K562 (cell line): ENCODE measurements at regions not wholly inside any gene's neighbourhood (a gene's known extent, or its start where the extent isn't known, plus 50 kb on each side); places are given as distances from the start of the nearest gene placed in this dataset.
A peak's percentile ranks its signal among the peaks of the same experiment; 100 is the strongest.
"Not testable (repeated sequence)": the region's sequence is repeated elsewhere in the genome, so short reads cannot be mapped to it uniquely, and the experiment has no call there.

Experiments
- ATAC-seq: fragments of 200-7000 bp; cut with Tn5 transposase; 3 replicates; pipeline ENCODE4 v1.9.1; 2020; ENCODE audit warnings: moderate library complexity
- BruUV-seq: library from RNA; stranded (reverse); fragments of 400-500 nt; replicated peaks from 2 replicates; lab custom pipeline; 2021; lab: Mats Ljungman, UMichigan
- CTCF ChIA-PET: fragments of 300-600 bp; formaldehyde crosslinking; extraction: SDS; loops from one replicate; lab custom pipeline; 2021; ENCODE audit warnings: low intra/inter-chr PET ratio; lab: Yijun Ruan, JAX
- POLR2A ChIA-PET: fragments of 300-600, 350-650 bp; sonication (Branson Sonifier 250); formaldehyde crosslinking; extraction: SDS; loops from one replicate; lab custom pipeline; 2021; ENCODE audit warnings: antibody characterized with exemption, inconsistent platforms; lab: Yijun Ruan, JAX
- DNase-seq, 4 experiments: peaks; one replicate each; pipeline versions ENCODE4 v3.0.0 to v3.0.0-alpha.2; 2011 to 2018; ENCODE audit warnings: low spot score in 3 of 4, mixed read lengths in 3 of 4; ENCODE audit errors: extremely low read depth in 1 of 4
- FAIRE-seq: peaks from 2 replicates; lab custom pipeline; 2011; peaks lifted over from hg19 to GRCh38; lab: Jason Lieb, UNC
- H2AFZ ChIP-seq: 2 replicates; pipeline ENCODE4 v1.6.0; 2011; ENCODE audit warnings: low read depth, low read length, control low read depth, inconsistent platforms
- H3K27ac ChIP-seq: fragments of 200-600 bp; 3 replicates; pipeline ENCODE4 v1.8.0; 2011; ENCODE audit warnings: low read depth, mild to moderate bottlenecking, control low read depth, inconsistent platforms, low read length, moderate library complexity, mixed read lengths; ENCODE audit errors: extremely low read depth
- H3K27me3 ChIP-seq, 2 experiments: fragments of 300-600 bp in 1 of 2; 2 replicates in 1 of 2; 3 replicates in 1 of 2; pipeline versions ENCODE4 v1.6.0 to v1.8.0; 2011; ENCODE audit warnings: inconsistent platforms in 2 of 2, low read length in 2 of 2, mild to moderate bottlenecking in 1 of 2, mixed read lengths in 1 of 2, moderate library complexity in 1 of 2; ENCODE audit not compliant: control insufficient read depth in 2 of 2, insufficient read depth in 2 of 2
- H3K36me3 ChIP-seq: fragments of 300-600 bp; 3 replicates; pipeline ENCODE4 v1.8.0; 2011; ENCODE audit warnings: mild to moderate bottlenecking, low read length, inconsistent platforms; ENCODE audit not compliant: control insufficient read depth, insufficient read depth
- H3K4me1 ChIP-seq, 2 experiments: fragments of 200-600 bp in 1 of 2; replicated peaks in 1 of 2; 2 replicates in 1 of 2; 3 replicates in 1 of 2; pipeline versions ENCODE4 v1.5.1 to v1.8.0; 2011; ENCODE audit warnings: inconsistent platforms in 2 of 2, low read length in 2 of 2, mild to moderate bottlenecking in 1 of 2, mixed read lengths in 1 of 2, moderate library complexity in 1 of 2; ENCODE audit not compliant: control insufficient read depth in 2 of 2, insufficient read depth in 2 of 2
- H3K4me2 ChIP-seq: 2 replicates; pipeline ENCODE4 v1.6.1; 2011; ENCODE audit warnings: low read length, control low read depth, inconsistent platforms, mixed read lengths; ENCODE audit not compliant: insufficient read depth
- H3K4me3 ChIP-seq: fragments of 200-600 bp; sonication (generic), shearing (Covaris generic); 2 replicates; pipeline ENCODE4 v1.5.1; 2016; ENCODE audit warnings: control low read depth, inconsistent platforms
- H3K79me2 ChIP-seq: fragments of 200-600 bp; 3 replicates; pipeline ENCODE4 v1.8.0; 2011; ENCODE audit warnings: low read length, inconsistent platforms; ENCODE audit not compliant: control insufficient read depth, insufficient read depth
- H3K9ac ChIP-seq, 2 experiments: 2 replicates each; pipeline versions ENCODE4 v1.6.0 to v1.6.1; 2011; ENCODE audit warnings: low read depth in 2 of 2, low read length in 2 of 2, control low read depth in 1 of 2, inconsistent platforms in 1 of 2, mild to moderate bottlenecking in 1 of 2, mixed read lengths in 1 of 2; ENCODE audit not compliant: insufficient read depth in 1 of 2
- H3K9me1 ChIP-seq: one replicate; pipeline ENCODE4 v1.6.0; 2011; ENCODE audit warnings: inconsistent platforms, mild to moderate bottlenecking, low read length, moderate library complexity; ENCODE audit not compliant: control insufficient read depth, insufficient read depth
- H3K9me3 ChIP-seq: replicated peaks from 2 replicates; pipeline ENCODE4 v1.5.1; 2011; ENCODE audit warnings: low read depth, low read length, inconsistent platforms; ENCODE audit not compliant: control insufficient read depth, insufficient read depth
- H4K20me1 ChIP-seq: replicated peaks from 2 replicates; pipeline ENCODE4 v1.6.1; 2011; ENCODE audit warnings: low read length, inconsistent platforms, mixed read lengths; ENCODE audit not compliant: control insufficient read depth, insufficient read depth
- CBX5 ChIP-seq: IDR thresholded peaks from 2 replicates; pipeline ENCODE4 v1.6.1; 2014; ENCODE audit warnings: low read depth, borderline replicate concordance
- ZFP36 ChIP-seq: fragments of 150-350 bp; IDR thresholded peaks from 2 replicates; pipeline ENCODE4 v1.6.1; 2018; ENCODE audit warnings: low read length, low read depth; ENCODE audit not compliant: partially characterized antibody
- ZNF121 ChIP-seq: sonication (generic); formaldehyde crosslinking; conservative IDR thresholded peaks from 2 replicates; pipeline ENCODE4 v1.8.0; 2022; ENCODE audit warnings: missing genetic modification reagents
- WGBS: fragments of 100-300 bp; shearing (Covaris generic); methylation state at CpG from one replicate; pipeline ENCODE4 v1.1.6; 2016; ENCODE audit warnings: low coverage, mixed read lengths; ENCODE audit not compliant: insufficient coverage; ENCODE audit errors: missing lambda C conversion rate; 5-methylcytosine and 5-hydroxymethylcytosine counted together
- in situ Hi-C: fragments of 300-500 bp; cut with MboI; formaldehyde crosslinking; loops from 4 replicates; pipeline ENCODE4 v1.15.0; 2018; ENCODE audit warnings: inconsistent platforms, mixed read lengths
- intact Hi-C: fragments of 100-400 bp; cut with micrococcal nuclease; formaldehyde crosslinking; loops from 2 replicates; pipeline ENCODE4 v1.14.2; 2022

DNA sequence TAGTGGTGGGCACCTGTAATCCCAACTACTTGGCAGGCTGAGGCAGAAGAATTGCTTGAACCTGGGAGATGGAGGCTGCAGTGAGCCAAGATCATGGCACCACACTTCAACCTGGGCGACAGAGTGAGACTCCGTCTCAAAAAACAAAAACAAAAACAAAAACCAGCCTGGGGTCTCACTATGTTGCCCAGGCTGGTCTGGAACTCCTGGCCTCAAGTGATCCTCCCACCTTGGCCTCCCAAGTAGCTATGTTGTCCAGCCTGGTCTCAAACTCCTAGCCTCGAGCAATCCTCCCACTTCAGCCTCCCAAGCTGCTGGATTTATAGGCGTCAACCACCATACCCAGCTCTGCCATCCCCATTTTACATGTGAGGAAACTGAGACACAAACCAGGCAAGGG is 64.9 kb downstream of the PTPRS start:
- TF ChIP-seq ZNF121 (CRISPR knock-in tag) = peak; percentile 51; the same call in 1 of the 2 replicates
- in situ Hi-C loops, H3K27ac ChIP-seq, CTCF ChIA-PET, ATAC-seq, H3K9me3 ChIP-seq, H3K79me2 ChIP-seq, H3K9me1 ChIP-seq, H3K9ac ChIP-seq, FAIRE-seq, H3K27me3 ChIP-seq, H4K20me1 ChIP-seq, DNase-seq, BruUV-seq, H3K4me3 ChIP-seq, H2AFZ ChIP-seq, H3K4me1 ChIP-seq, H3K4me2 ChIP-seq, POLR2A ChIA-PET, intact Hi-C loops: not testable (repeated sequence)
- 77% methylated on average over 4 of the region's 4 CpGs for WGBS
- peaks cover 24% of the 10 kb centered on the region; the same call in 2 of the 3 replicates for H3K36me3 ChIP-seq

DNA sequence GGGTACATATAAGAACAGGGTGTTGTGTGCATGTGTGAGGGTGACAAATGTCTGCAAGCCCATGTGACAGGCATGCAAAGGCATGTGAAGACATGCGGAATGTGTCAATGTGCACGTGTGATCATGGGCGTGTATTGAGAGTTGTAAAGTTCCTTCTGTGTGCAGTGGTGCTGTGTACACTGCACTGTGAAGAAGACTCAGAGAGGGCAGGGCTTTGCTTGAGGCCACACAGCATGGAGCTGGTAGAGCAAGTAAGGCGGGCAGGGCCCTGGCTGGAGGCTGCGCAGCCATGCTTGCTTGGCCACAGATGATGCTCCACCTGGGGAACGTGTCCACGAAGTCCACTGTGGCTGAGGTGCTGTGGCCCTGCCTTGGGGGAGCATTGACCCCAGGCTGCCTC is 66.8 kb downstream of the PTPRS start:
- BruUV-seq = no TSS peak
- no peaks in the 10 kb centered on the region for H3K9me1 ChIP-seq
- in situ Hi-C loops (no loop called here), intact Hi-C loops (no loop called here)
- CTCF ChIA-PET = no interaction called here
- no peaks in the 10 kb centered on the region for H3K27me3 ChIP-seq
- H3K79me2 ChIP-seq = no peaks in the 10 kb centered on the region
- peaks cover 3% of the 10 kb centered on the region; the same call in 1 of the 2 replicates for H4K20me1 ChIP-seq
- H3K4me2 ChIP-seq = no peak overlapping the region
- WGBS = 87% methylated on average over 7 of the region's 7 CpGs
- H3K9me3 ChIP-seq = no peaks in the 10 kb centered on the region
- peaks cover 24% of the 10 kb centered on the region; the same call in 2 of the 3 replicates for H3K36me3 ChIP-seq
- H2AFZ ChIP-seq = no peak overlapping the region
- POLR2A ChIA-PET = no interaction called here
- TF ChIP-seq ZFP36 (peak; percentile 26), CBX5 (no peak)
- ATAC-seq (no peak), FAIRE-seq (no peak), DNase-seq (no peak)
- H3K9ac ChIP-seq = peak overlapping the region in 1 of 2 experiments; percentile 35; a peak in 2 of 4 replicates
- H3K4me1 ChIP-seq = peaks cover 0 to 7% of the 10 kb centered on the region in 2 experiments; a peak in 2 of 5 replicates
- no peak overlapping the region for H3K4me3 ChIP-seq
- H3K27ac ChIP-seq = no peak overlapping the region
